Neural cell (in vitro differentiated cells): ENCODE measurements at regions not wholly inside any gene's neighbourhood (a gene's known extent, or its start where the extent isn't known, plus 50 kb on each side); places are given as distances from the start of the nearest gene placed in this dataset.

Experiments
- H2AFZ ChIP-seq: fragments of 200-600, 300-800 bp; sonication (generic), shearing (Covaris generic); 2 replicates; pipeline ENCODE4 v1.6.0; 2014; ENCODE audit warnings: low read depth, mild to moderate bottlenecking, antibody characterized with exemption, low read length, moderate library complexity
- H3F3A ChIP-seq: fragments of 200-600 bp; shearing (Covaris generic); 2 replicates; pipeline ENCODE4 v1.6.1; 2016; ENCODE audit warnings: mild to moderate bottlenecking, moderate library complexity, mixed read lengths, antibody characterized with exemption, low read length; ENCODE audit not compliant: insufficient read depth, poor library complexity, severe bottlenecking
- H3K27ac ChIP-seq: fragments of 200-600, 300-800 bp; sonication (generic), shearing (Covaris generic); 2 replicates; pipeline ENCODE4 v1.5.1; 2014; ENCODE audit warnings: mild to moderate bottlenecking, low read length, moderate library complexity
- H3K27me3 ChIP-seq: fragments of 300-800, 200-600 bp; sonication (generic), shearing (Covaris generic); 2 replicates; pipeline ENCODE4 v1.6.0; 2014; ENCODE audit warnings: mild to moderate bottlenecking, low read depth, low read length, moderate library complexity; ENCODE audit not compliant: insufficient read depth
- H3K36me3 ChIP-seq: fragments of 300-800, 200-600 bp; sonication (generic), shearing (Covaris generic); 2 replicates; pipeline ENCODE4 v1.5.1; 2014; ENCODE audit warnings: mild to moderate bottlenecking, antibody characterized with exemption, low read length, moderate library complexity; ENCODE audit not compliant: insufficient read depth
- H3K4me2 ChIP-seq: fragments of 300-800, 200-600 bp; sonication (generic), shearing (Covaris generic); 2 replicates; pipeline ENCODE4 v1.6.0; 2014; ENCODE audit warnings: mild to moderate bottlenecking, low read length
- H3K4me3 ChIP-seq: fragments of 300-800, 200-600 bp; sonication (generic), shearing (Covaris generic); 2 replicates; pipeline ENCODE4 v1.5.1; 2014; ENCODE audit warnings: mild to moderate bottlenecking, low read length, moderate library complexity
- H3K79me2 ChIP-seq: fragments of 200-600 bp; shearing (Covaris generic); replicated peaks from 2 replicates; pipeline ENCODE4 v1.6.0; 2014; ENCODE audit warnings: mild to moderate bottlenecking, low read length, moderate library complexity; ENCODE audit not compliant: insufficient read depth
- H3K9ac ChIP-seq: fragments of 300-800, 200-600 bp; sonication (generic), shearing (Covaris generic); 2 replicates; pipeline ENCODE4 v1.6.1; 2016; ENCODE audit warnings: mild to moderate bottlenecking, low read length, mixed read lengths
- H3K9me2 ChIP-seq: fragments of 200-600 bp; shearing (Covaris generic); 2 replicates; pipeline ENCODE4 v1.6.1; 2016; ENCODE audit warnings: mild to moderate bottlenecking, low read length, mixed read lengths; ENCODE audit not compliant: insufficient read depth
- H3K9me3 ChIP-seq: fragments of 200-600, 300-800 bp; sonication (generic), shearing (Covaris generic); 2 replicates; pipeline ENCODE4 v1.6.1; 2016; ENCODE audit warnings: mild to moderate bottlenecking, mixed run types, low read length, moderate library complexity, mixed read lengths
- H4K20me1 ChIP-seq: fragments of 200-600 bp; shearing (Covaris generic); 2 replicates; pipeline ENCODE4 v1.6.1; 2016; ENCODE audit warnings: mild to moderate bottlenecking, mixed run types; ENCODE audit not compliant: insufficient read depth
- CTCF ChIP-seq: fragments of 450-650 bp; IDR thresholded peaks from 2 replicates; pipeline ENCODE4 v1.5.1; 2014; ENCODE audit warnings: antibody characterized with exemption, mild to moderate bottlenecking, moderate library complexity; ENCODE audit not compliant: poor library complexity, severe bottlenecking
- EP300 ChIP-seq: fragments of 450-650 bp; conservative IDR thresholded peaks from 2 replicates; pipeline ENCODE4 v1.6.1; 2014; ENCODE audit warnings: antibody characterized with exemption, mild to moderate bottlenecking, moderate library complexity; ENCODE audit not compliant: poor library complexity, severe bottlenecking
- EZH2 ChIP-seq: fragments of 200-600, 300-800 bp; shearing (Covaris generic), sonication (generic); IDR thresholded peaks from 2 replicates; pipeline ENCODE4 v1.6.1; 2014; ENCODE audit warnings: antibody characterized with exemption, low read length, borderline replicate concordance, mild to moderate bottlenecking; ENCODE audit not compliant: insufficient read depth, poor library complexity, severe bottlenecking
- MXI1 ChIP-seq: fragments of 450-650 bp; conservative IDR thresholded peaks from 2 replicates; pipeline ENCODE4 v1.6.1; 2014; ENCODE audit warnings: antibody characterized with exemption, mild to moderate bottlenecking; ENCODE audit not compliant: poor library complexity, severe bottlenecking
- POLR2AphosphoS5 ChIP-seq: IDR thresholded peaks from 2 replicates; pipeline ENCODE4 v1.6.1; 2012
- RAD21 ChIP-seq: fragments of 450-650 bp; conservative IDR thresholded peaks from 2 replicates; pipeline ENCODE4 v1.6.1; 2014; ENCODE audit warnings: antibody characterized with exemption, mild to moderate bottlenecking, moderate library complexity
- REST ChIP-seq: IDR thresholded peaks from 2 replicates; pipeline ENCODE4 v1.6.1; 2012; ENCODE audit warnings: borderline replicate concordance
- SMC3 ChIP-seq: fragments of 450-650 bp; conservative IDR thresholded peaks from 2 replicates; pipeline ENCODE4 v1.6.1; 2014; ENCODE audit warnings: antibody characterized with exemption, mild to moderate bottlenecking, moderate library complexity; ENCODE audit not compliant: poor library complexity
- TAF1 ChIP-seq: IDR thresholded peaks from 2 replicates; pipeline ENCODE4 v1.6.1; 2012; ENCODE audit warnings: low read depth

DNA sequence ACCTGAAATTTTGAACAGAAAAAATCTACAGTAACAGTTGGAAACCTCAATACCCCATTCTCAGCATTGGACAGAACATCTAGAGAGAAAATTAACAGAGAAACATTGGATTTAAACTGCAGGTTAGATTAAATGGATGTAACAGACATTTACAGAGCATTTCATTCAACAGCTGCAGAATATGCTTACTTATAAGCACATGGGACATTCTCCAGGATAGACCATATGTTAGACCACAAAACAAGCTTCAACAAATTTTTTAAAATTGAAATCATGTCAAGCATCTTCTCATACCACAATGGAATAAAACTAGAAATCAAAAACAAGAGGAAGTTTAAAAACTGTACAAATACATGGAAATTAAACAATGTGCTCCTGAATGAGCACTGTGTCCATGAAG is 316.3 kb downstream of the FAM170A start:
- TF ChIP-seq EZH2 (no peak), SMC3 (no peak), CTCF (no peak), POLR2AphosphoS5 (no peak), EP300 (no peak), RAD21 (no peak), REST (no peak), TAF1 (no peak), MXI1 (no peak)
- H3K27me3 ChIP-seq: no peaks in the 10 kb centered on the region

GRCh38 chr5:119948162-119948561 is 318.8 kb downstream of the FAM170A start:
- Histone ChIP-seq H3K36me3 (no peaks in the 10 kb centered on the region), H3K9me3 (no peaks in the 10 kb centered on the region), H3K4me3 (no peak overlapping the region), H3F3A (no peaks in the 10 kb centered on the region), H3K27me3 (no peaks in the 10 kb centered on the region), H3K4me2 (no peak overlapping the region), H2AFZ (no peak overlapping the region), H3K27ac (no peak overlapping the region), H4K20me1 (no peaks in the 10 kb centered on the region), H3K9me2 (no peaks in the 10 kb centered on the region), H3K9ac (no peak overlapping the region), H3K79me2 (no peaks in the 10 kb centered on the region)
- TF ChIP-seq POLR2AphosphoS5 (no peak), RAD21 (no peak)

More for the DNA sequence above, 316.3 kb downstream of the FAM170A start:
- H3K4me2 ChIP-seq: no peak overlapping the region
- no peaks in the 10 kb centered on the region for H3F3A ChIP-seq
- H2AFZ ChIP-seq: no peak overlapping the region
- no peak overlapping the region for H3K4me3 ChIP-seq
- no peaks in the 10 kb centered on the region for H3K9me3 ChIP-seq
- no peak overlapping the region for H3K9ac ChIP-seq
- H3K27ac ChIP-seq: no peak overlapping the region
- no peaks in the 10 kb centered on the region for H3K36me3 ChIP-seq
- no peaks in the 10 kb centered on the region for H3K9me2 ChIP-seq
- H3K79me2 ChIP-seq: no peaks in the 10 kb centered on the region
- no peaks in the 10 kb centered on the region for H4K20me1 ChIP-seq

- Histone ChIP-seq H3K9me3 (no peaks in the 10 kb centered on the region), H3K27ac (no peak overlapping the region), H3K36me3 (no peaks in the 10 kb centered on the region), H3K79me2 (no peaks in the 10 kb centered on the region), H3K4me2 (no peak overlapping the region), H4K20me1 (no peaks in the 10 kb centered on the region), H3F3A (no peaks in the 10 kb centered on the region), H3K9me2 (no peaks in the 10 kb centered on the region), H3K4me3 (no peak overlapping the region), H2AFZ (no peak overlapping the region), H3K27me3 (no peaks in the 10 kb centered on the region), H3K9ac (no peak overlapping the region)
- TF ChIP-seq TAF1 (no peak), MXI1 (no peak)
These were observed 320.2 kb downstream of the FAM170A start for GRCh38 chr5:119949426-119949999.
